ENCODE measurements at regions not wholly inside any gene's neighbourhood (a gene's known extent, or its start where the extent isn't known, plus 50 kb on each side); places are given as distances from the start of the nearest gene placed in this dataset.
"Not testable (repeated sequence)": the region's sequence is repeated elsewhere in the genome, so short reads cannot be mapped to it uniquely, and the experiment has no call there.

- TF ChIP-seq CTCF (IDR thresholded peaks at IDR 0.05; ENCODE audit: insufficient read depth, low read depth, low read length, missing control alignments) = no peak
- peak; percentile 34 for DNase-seq (ENCODE audit: low read depth)
- H3K4me3 ChIP-seq (ENCODE audit: low read length) = no peak overlapping the region
Observed at GRCh38 chr4:56148428-56148827, 199.7 kb downstream of the CEP135 start.

GRCh38 chr4:56147371-56147770, 198.6 kb downstream of the CEP135 start:
- no peak for TF ChIP-seq CTCF (IDR thresholded peaks at IDR 0.05; ENCODE audit: insufficient read depth, low read depth, low read length, missing control alignments)
- H3K4me3 ChIP-seq (ENCODE audit: low read length) = no peak overlapping the region
- no peak for DNase-seq (ENCODE audit: low read depth)

GRCh38 chr4:56146956-56147355, 198.2 kb downstream of the CEP135 start:
- TF ChIP-seq CTCF (IDR thresholded peaks at IDR 0.05; ENCODE audit: insufficient read depth, low read depth, low read length, missing control alignments) = no peak
- no peak for DNase-seq (ENCODE audit: low read depth)
- H3K4me3 ChIP-seq (ENCODE audit: low read length) = no peak overlapping the region

GRCh38 chr4:56142088-56142487, 193.3 kb downstream of the CEP135 start:
- DNase-seq (ENCODE audit: low read depth) = no peak
- TF ChIP-seq CTCF (IDR thresholded peaks at IDR 0.05; ENCODE audit: insufficient read depth, low read depth, low read length, missing control alignments) = no peak
- H3K4me3 ChIP-seq (ENCODE audit: low read length) = no peak overlapping the region

- TF ChIP-seq CTCF (IDR thresholded peaks at IDR 0.05; ENCODE audit: insufficient read depth, low read depth, low read length, missing control alignments) = no peak
- H3K4me3 ChIP-seq (ENCODE audit: low read length) = no peak overlapping the region
- no peak for DNase-seq (ENCODE audit: low read depth)
Observed at GRCh38 chr4:56139241-56139827, 190.6 kb downstream of the CEP135 start.

- H3K4me3 ChIP-seq (ENCODE audit: low read length) = not testable (repeated sequence)
- DNase-seq (ENCODE audit: low read depth) = peak; percentile 5
Observed at GRCh38 chr4:56134834-56135233, 186.1 kb downstream of the CEP135 start.

- no peak for TF ChIP-seq CTCF (IDR thresholded peaks at IDR 0.05; ENCODE audit: insufficient read depth, low read depth, low read length, missing control alignments)
- no peak for DNase-seq (ENCODE audit: low read depth)
- no peak overlapping the region for H3K4me3 ChIP-seq (ENCODE audit: low read length)
Observed at GRCh38 chr4:56134266-56134665, 185.5 kb downstream of the CEP135 start.

All from epithelial cell of esophagus (primary cell).